Immature natural killer cell (primary cell): ENCODE measurements at regions not wholly inside any gene's neighbourhood (a gene's known extent, or its start where the extent isn't known, plus 50 kb on each side); places are given as distances from the start of the nearest gene placed in this dataset.

Source experiments
- DNase-seq, 3 donors: peaks; one replicate each; pipeline ENCODE4 v3.0.0; 2022; ENCODE audit warnings: mixed read lengths in 1 of 3
- H3K27ac Mint-ChIP-seq, 6 donors: one replicate each; pipeline ENCODE4 v1.8.0; 2020; ENCODE audit warnings: mixed read lengths in 6 of 6, mild to moderate bottlenecking in 5 of 6, inconsistent platforms in 4 of 6, moderate library complexity in 3 of 6
- H3K27me3 Mint-ChIP-seq, 3 donors: one replicate each; pipeline ENCODE4 v1.8.0; 2020 to 2021; ENCODE audit warnings: low read depth in 3 of 3, mild to moderate bottlenecking in 3 of 3, mixed read lengths in 3 of 3, moderate library complexity in 3 of 3, inconsistent platforms in 1 of 3
- H3K36me3 Mint-ChIP-seq, 3 donors: one replicate each; pipeline ENCODE4 v1.8.0; 2020; ENCODE audit warnings: mixed read lengths in 3 of 3, inconsistent platforms in 2 of 3, mild to moderate bottlenecking in 2 of 3
- H3K4me1 Mint-ChIP-seq, 2 donors: one replicate each; pipeline ENCODE4 v1.8.0; 2020; ENCODE audit warnings: inconsistent platforms in 2 of 2, mild to moderate bottlenecking in 2 of 2, mixed read lengths in 2 of 2, moderate library complexity in 1 of 2
- H3K4me3 Mint-ChIP-seq, 5 donors: one replicate each; pipeline ENCODE4 v1.8.0; 2020; ENCODE audit warnings: mild to moderate bottlenecking in 5 of 5, mixed read lengths in 5 of 5, inconsistent platforms in 3 of 5, moderate library complexity in 3 of 5
- H3K9me3 Mint-ChIP-seq, 6 donors: one replicate each; pipeline ENCODE4 v1.8.0; 2020; ENCODE audit warnings: mild to moderate bottlenecking in 6 of 6, mixed read lengths in 6 of 6, inconsistent platforms in 4 of 6, moderate library complexity in 3 of 6

- no peaks in the 10 kb centered on the region for H3K9me3 Mint-ChIP-seq
- H3K27ac Mint-ChIP-seq = no peak overlapping the region
- H3K36me3 Mint-ChIP-seq = no peaks in the 10 kb centered on the region
Observed at GRCh38 chr12:25757037-25757665, 201.3 kb upstream of the RASSF8 start.

GRCh38 chr12:25759752-25760151, 198.7 kb upstream of the RASSF8 start:
- Mint-ChIP-seq H3K4me1 (no peaks in the 10 kb centered on the region), H3K9me3 (no peaks in the 10 kb centered on the region), H3K36me3 (no peaks in the 10 kb centered on the region), H3K27ac (no peak overlapping the region), H3K4me3 (no peak overlapping the region), H3K27me3 (no peaks in the 10 kb centered on the region)
- no peak for DNase-seq

More at GRCh38 chr12:25757037-25757665, 201.3 kb upstream of the RASSF8 start:
- no peaks in the 10 kb centered on the region for H3K4me1 Mint-ChIP-seq
- H3K4me3 Mint-ChIP-seq = no peak overlapping the region
- no peak for DNase-seq
- H3K27me3 Mint-ChIP-seq = no peaks in the 10 kb centered on the region

GRCh38 chr12:25761356-25761755, 197.1 kb upstream of the RASSF8 start:
- no peak for DNase-seq
- Mint-ChIP-seq H3K4me3 (no peak overlapping the region), H3K27ac (no peak overlapping the region), H3K36me3 (no peaks in the 10 kb centered on the region), H3K27me3 (no peaks in the 10 kb centered on the region), H3K9me3 (no peaks in the 10 kb centered on the region), H3K4me1 (no peaks in the 10 kb centered on the region)

GRCh38 chr12:25764409-25764808, 194.1 kb upstream of the RASSF8 start:
- H3K27ac Mint-ChIP-seq = no peak overlapping the region
- H3K4me3 Mint-ChIP-seq = no peak overlapping the region
- DNase-seq = no peak
- H3K4me1 Mint-ChIP-seq = no peaks in the 10 kb centered on the region
- H3K9me3 Mint-ChIP-seq = no peaks in the 10 kb centered on the region
- H3K36me3 Mint-ChIP-seq = no peaks in the 10 kb centered on the region
- H3K27me3 Mint-ChIP-seq = peaks cover 0 to 1% (median 0%) of the 10 kb centered on the region in 3 donors

- DNase-seq = no peak
- Mint-ChIP-seq H3K36me3 (no peaks in the 10 kb centered on the region), H3K27ac (no peak overlapping the region), H3K9me3 (no peaks in the 10 kb centered on the region), H3K4me1 (no peaks in the 10 kb centered on the region), H3K27me3 (peaks cover 0 to 1% (median 0%) of the 10 kb centered on the region in 3 donors), H3K4me3 (no peak overlapping the region)
Observed at GRCh38 chr12:25764892-25765291, 193.6 kb upstream of the RASSF8 start.

- Mint-ChIP-seq H3K4me1 (no peaks in the 10 kb centered on the region), H3K27ac (no peak overlapping the region), H3K27me3 (peaks cover 0 to 1% (median 0%) of the 10 kb centered on the region in 3 donors), H3K36me3 (no peaks in the 10 kb centered on the region), H3K4me3 (no peak overlapping the region), H3K9me3 (peaks cover 0 to 2% (median 0%) of the 10 kb centered on the region in 6 donors)
- no peak for DNase-seq
Observed at GRCh38 chr12:25767606-25768005, 190.9 kb upstream of the RASSF8 start.

GRCh38 chr12:25768151-25768550, 190.3 kb upstream of the RASSF8 start:
- no peak overlapping the region for H3K4me3 Mint-ChIP-seq

GRCh38 chr12:25769082-25769945, 189.2 kb upstream of the RASSF8 start:
- peaks cover 0 to 2% (median 0%) of the 10 kb centered on the region in 6 donors for H3K9me3 Mint-ChIP-seq
- no peak overlapping the region for H3K4me3 Mint-ChIP-seq
- DNase-seq = no peak
- H3K27me3 Mint-ChIP-seq = peaks cover 0 to 1% (median 0%) of the 10 kb centered on the region in 3 donors
- no peaks in the 10 kb centered on the region for H3K4me1 Mint-ChIP-seq
- no peak overlapping the region for H3K27ac Mint-ChIP-seq
- no peaks in the 10 kb centered on the region for H3K36me3 Mint-ChIP-seq

More at GRCh38 chr12:25768151-25768550, 190.3 kb upstream of the RASSF8 start:
- Mint-ChIP-seq H3K27ac (no peak overlapping the region), H3K9me3 (peaks cover 0 to 2% (median 0%) of the 10 kb centered on the region in 6 donors), H3K36me3 (no peaks in the 10 kb centered on the region), H3K4me1 (no peaks in the 10 kb centered on the region), H3K27me3 (peaks cover 0 to 1% (median 0%) of the 10 kb centered on the region in 3 donors)
- no peak for DNase-seq

GRCh38 chr12:25771041-25771440, 187.4 kb upstream of the RASSF8 start:
- Mint-ChIP-seq H3K27me3 (peaks cover 0 to 1% (median 0%) of the 10 kb centered on the region in 3 donors), H3K36me3 (no peaks in the 10 kb centered on the region), H3K4me1 (no peaks in the 10 kb centered on the region), H3K9me3 (peaks cover 0 to 2% (median 0%) of the 10 kb centered on the region in 6 donors), H3K27ac (no peak overlapping the region), H3K4me3 (no peak overlapping the region)
- DNase-seq = no peak

GRCh38 chr12:25771476-25771875, 187.0 kb upstream of the RASSF8 start:
- peaks cover 0 to 1% (median 0%) of the 10 kb centered on the region in 3 donors for H3K27me3 Mint-ChIP-seq
- no peak overlapping the region for H3K4me3 Mint-ChIP-seq
- no peaks in the 10 kb centered on the region for H3K36me3 Mint-ChIP-seq
- H3K27ac Mint-ChIP-seq = no peak overlapping the region
- peaks cover 0 to 2% (median 0%) of the 10 kb centered on the region in 6 donors for H3K9me3 Mint-ChIP-seq
- no peak for DNase-seq
- no peaks in the 10 kb centered on the region for H3K4me1 Mint-ChIP-seq

- Mint-ChIP-seq H3K4me3 (no peak overlapping the region), H3K27me3 (peaks cover 0 to 4% (median 4%) of the 10 kb centered on the region in 3 donors), H3K9me3 (peaks cover 0 to 4% (median 0%) of the 10 kb centered on the region in 6 donors), H3K4me1 (no peaks in the 10 kb centered on the region), H3K27ac (no peak overlapping the region), H3K36me3 (no peaks in the 10 kb centered on the region)
- no peak for DNase-seq
Observed at GRCh38 chr12:25775968-25776367, 182.5 kb upstream of the RASSF8 start.

GRCh38 chr12:25780771-25781170, 177.7 kb upstream of the RASSF8 start:
- H3K4me3 Mint-ChIP-seq = no peak overlapping the region
- no peak overlapping the region for H3K27ac Mint-ChIP-seq
- DNase-seq = no peak
- H3K36me3 Mint-ChIP-seq = no peaks in the 10 kb centered on the region
- H3K9me3 Mint-ChIP-seq = peaks cover 0 to 2% (median 0%) of the 10 kb centered on the region in 6 donors
- H3K27me3 Mint-ChIP-seq = peaks cover 0 to 4% (median 4%) of the 10 kb centered on the region in 3 donors
- no peaks in the 10 kb centered on the region for H3K4me1 Mint-ChIP-seq

GRCh38 chr12:25781232-25781631, 177.2 kb upstream of the RASSF8 start:
- Mint-ChIP-seq H3K9me3 (peaks cover 0 to 2% (median 0%) of the 10 kb centered on the region in 6 donors), H3K4me1 (no peaks in the 10 kb centered on the region), H3K27me3 (peaks cover 0 to 4% (median 4%) of the 10 kb centered on the region in 3 donors), H3K4me3 (no peak overlapping the region), H3K27ac (no peak overlapping the region), H3K36me3 (no peaks in the 10 kb centered on the region)
- no peak for DNase-seq

GRCh38 chr12:25783566-25783965, 174.9 kb upstream of the RASSF8 start:
- H3K27ac Mint-ChIP-seq = no peak overlapping the region
- peaks cover 0 to 1% (median 0%) of the 10 kb centered on the region in 6 donors for H3K9me3 Mint-ChIP-seq
- DNase-seq = no peak
- peaks cover 0 to 4% (median 0%) of the 10 kb centered on the region in 3 donors for H3K27me3 Mint-ChIP-seq
- no peaks in the 10 kb centered on the region for H3K36me3 Mint-ChIP-seq
- H3K4me3 Mint-ChIP-seq = no peak overlapping the region
- H3K4me1 Mint-ChIP-seq = no peaks in the 10 kb centered on the region
